ENCODE measurements at regions not wholly inside any gene's neighbourhood (a gene's known extent, or its start where the extent isn't known, plus 50 kb on each side); places are given as distances from the start of the nearest gene placed in this dataset.
A peak's percentile ranks its signal among the peaks of the same experiment; 100 is the strongest.

DNA sequence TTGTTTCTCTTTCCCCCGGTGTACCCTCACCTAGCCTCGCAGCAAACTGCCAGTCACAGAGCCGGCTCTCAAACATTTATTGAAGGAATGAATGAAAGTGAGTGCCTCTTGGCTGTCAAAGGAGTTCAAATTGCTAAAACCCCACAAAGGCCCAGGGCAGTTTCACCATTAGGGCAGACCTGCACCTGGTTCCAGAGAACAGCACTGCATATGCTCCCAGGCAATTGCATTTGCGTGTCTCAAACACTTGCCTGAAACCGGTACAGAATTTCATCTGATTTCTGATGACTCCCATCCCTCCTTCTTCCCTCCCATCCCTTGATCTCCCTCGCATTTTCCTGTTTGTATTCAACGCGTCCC is 165.6 kb upstream of the ZNF462 start:
- no peak for DNase-seq (ENCODE audit: low read depth in 1 of 2, low spot score in 2 of 2)
- Histone ChIP-seq H3K9ac (replicated peaks in 1 of 4; ENCODE audit: extremely low read depth in 1 of 4, low read depth in 3 of 4, low read length in 3 of 4) (no peak overlapping the region), H3K4me3 (ENCODE audit: extremely low read depth in 1 of 4, insufficient read depth in 2 of 4, low read depth in 3 of 4, low read length in 4 of 4) (no peak overlapping the region), H2BK120ac (replicated peaks; ENCODE audit: low read depth, low read length) (no peak overlapping the region), H3K14ac (ENCODE audit: insufficient read length) (no peak overlapping the region), H3K4me1 (replicated peaks in 1 of 4; ENCODE audit: control insufficient read depth in 3 of 4, insufficient read depth in 4 of 4, low read length in 3 of 4) (peaks cover 0 to 3% (median 0%) of the 10 kb centered on the region in 4 experiments; a peak in 3 of 7 replicates), H2BK5ac (ENCODE audit: low read depth, low read length) (no peak overlapping the region; the same call in 1 of the 2 replicates), H3K27ac (ENCODE audit: low read depth, low read length) (no peak overlapping the region), H2BK15ac (ENCODE audit: low read length) (no peak overlapping the region), H2AFZ (ENCODE audit: low read length) (no peak overlapping the region), H2AK5ac (ENCODE audit: low read depth, low read length) (no peak overlapping the region), H3K18ac (ENCODE audit: extremely low read depth, low read length) (no peak overlapping the region), H4K20me1 (replicated peaks in 1 of 2; ENCODE audit: control insufficient read depth in 1 of 2, insufficient read depth in 2 of 2, low read length in 2 of 2) (no peaks in the 10 kb centered on the region), H3K79me2 (ENCODE audit: control insufficient read depth in 1 of 2, insufficient read depth in 2 of 2, low read length in 2 of 2) (no peaks in the 10 kb centered on the region), H3K36me3 (ENCODE audit: control insufficient read depth in 2 of 4, insufficient read depth in 4 of 4, low read length in 3 of 4) (no peaks in the 10 kb centered on the region), H3K4ac (replicated peaks; ENCODE audit: insufficient read length, low read depth, low read length) (no peak overlapping the region), H3K56ac (replicated peaks; ENCODE audit: insufficient read length, low read depth, low read length) (no peak overlapping the region), H3K23me2 (ENCODE audit: low read depth, low read length) (no peaks in the 10 kb centered on the region), H2BK12ac (ENCODE audit: low read depth, low read length) (peak overlapping the region; percentile 64; the same call in 1 of the 2 replicates), H3K79me1 (ENCODE audit: low read depth, low read length) (no peaks in the 10 kb centered on the region), H2BK20ac (ENCODE audit: low read length) (0 out of 2 replicates have a peak overlapping the region, but pooled peaks have one; percentile 17), H4K8ac (ENCODE audit: extremely low read depth, insufficient read depth, low read length) (no peak overlapping the region), H3K4me2 (ENCODE audit: insufficient read depth in 1 of 2, low read depth in 2 of 2, low read length in 2 of 2) (no peak overlapping the region), H4K5ac (ENCODE audit: insufficient read length, low read depth, low read length) (no peak overlapping the region), H3K9me3 (ENCODE audit: insufficient read depth in 2 of 2, low read depth in 1 of 2, low read length in 1 of 2) (no peaks in the 10 kb centered on the region), H4K91ac (replicated peaks; ENCODE audit: insufficient read length, low read length) (no peak overlapping the region), H3K23ac (ENCODE audit: insufficient read length) (no peak overlapping the region), H3K27me3 (replicated peaks in 1 of 4; ENCODE audit: control insufficient read depth in 3 of 4, extremely low read depth in 1 of 4, insufficient read depth in 3 of 4, low read length in 3 of 4) (no peaks in the 10 kb centered on the region)
- FAIRE-seq, result no peak
- TF ChIP-seq TEAD4 (IDR thresholded peaks at IDR 0.05; ENCODE audit: low read depth, low read length) (no peak), NRF1 (IDR thresholded peaks at IDR 0.05; ENCODE audit: low read depth, low read length) (no peak), PHF8 (conservative IDR thresholded peaks at IDR 0.05; ENCODE audit: low read depth, low read length) (no peak), BRCA1 (IDR thresholded peaks at IDR 0.05; ENCODE audit: low read depth, low read length) (no peak)
- ChIA-PET POLR2A (ENCODE audit: partially characterized antibody) (no interaction called here), CTCF (ENCODE audit: partially characterized antibody) (interaction anchor here (1.9 kb wide), 1 partner anchor 9 kb away, joined by 4 read pairs; no protein-coding TSS in a partner anchor)
- WGBS, 2 experiments (ENCODE audit: extremely low coverage in 1 of 2, insufficient coverage in 1 of 2, insufficient read length in 1 of 2, insufficient replicate concordance in 2 of 2, low coverage in 1 of 2, low lambda C conversion rate in 2 of 2, missing lambda C conversion rate in 1 of 2), result 88% methylated on average over 8 of the region's 8 CpGs; no CpG with 5 or more reads in 1 of the 2 experiments

All from H1 (cell line).